KMS-11 (cell line): ENCODE measurements at regions not wholly inside any gene's neighbourhood (a gene's known extent, or its start where the extent isn't known, plus 50 kb on each side); places are given as distances from the start of the nearest gene placed in this dataset.

Source experiments
- H2AFZ ChIP-seq: fragments of 200-600 bp; sonication (generic); 2 replicates; pipeline ENCODE4 v1.6.1; 2016; ENCODE audit warnings: antibody characterized with exemption, mixed run types, low read depth
- H3K27ac ChIP-seq: fragments of 200-600 bp; sonication (generic); 2 replicates; pipeline ENCODE4 v1.6.1; 2016; ENCODE audit warnings: mild to moderate bottlenecking, mixed run types
- H3K27me3 ChIP-seq: fragments of 200-600 bp; sonication (generic); 2 replicates; pipeline ENCODE4 v1.6.1; 2017; ENCODE audit warnings: mild to moderate bottlenecking, low read depth, mixed run types, moderate library complexity; ENCODE audit not compliant: insufficient read depth
- H3K36me3 ChIP-seq: fragments of 200-600 bp; sonication (generic); 2 replicates; pipeline ENCODE4 v1.6.1; 2017; ENCODE audit warnings: mild to moderate bottlenecking, mixed run types; ENCODE audit not compliant: insufficient read depth
- H3K4me1 ChIP-seq: fragments of 200-600 bp; sonication (generic); 2 replicates; pipeline ENCODE4 v1.6.1; 2016; ENCODE audit warnings: mild to moderate bottlenecking, low read depth, mixed run types; ENCODE audit not compliant: poor library complexity, severe bottlenecking
- H3K4me2 ChIP-seq: fragments of 200-600 bp; sonication (generic); 2 replicates; pipeline ENCODE4 v1.7.0; 2016; ENCODE audit warnings: mild to moderate bottlenecking, mixed run types
- H3K4me3 ChIP-seq: fragments of 200-600 bp; sonication (generic); IDR thresholded peaks from 2 replicates; pipeline ENCODE4 v1.6.1; 2017; ENCODE audit warnings: low read depth, low read length, mixed read lengths; ENCODE audit not compliant: insufficient read depth
- H3K79me2 ChIP-seq: fragments of 200-600 bp; sonication (generic); 2 replicates; pipeline ENCODE4 v1.6.1; 2016; ENCODE audit warnings: low read depth, mixed run types; ENCODE audit not compliant: insufficient read depth
- H3K9ac ChIP-seq: fragments of 200-600 bp; sonication (generic); 2 replicates; pipeline ENCODE4 v1.6.1; 2016; ENCODE audit warnings: mild to moderate bottlenecking, mixed run types
- H4K20me1 ChIP-seq: fragments of 200-600 bp; sonication (generic); 2 replicates; pipeline ENCODE4 v1.6.1; 2016; ENCODE audit warnings: mild to moderate bottlenecking, mixed run types; ENCODE audit not compliant: insufficient read depth
- TF ChIP-seq, protein P1 (sequence below): fragments of 200-600 bp; sonication (generic); conservative IDR thresholded peaks from 2 replicates; pipeline ENCODE4 v1.6.1; 2017; ENCODE audit warnings: low read depth, mild to moderate bottlenecking, antibody characterized with exemption, low read length, moderate library complexity, mixed read lengths

DNA sequence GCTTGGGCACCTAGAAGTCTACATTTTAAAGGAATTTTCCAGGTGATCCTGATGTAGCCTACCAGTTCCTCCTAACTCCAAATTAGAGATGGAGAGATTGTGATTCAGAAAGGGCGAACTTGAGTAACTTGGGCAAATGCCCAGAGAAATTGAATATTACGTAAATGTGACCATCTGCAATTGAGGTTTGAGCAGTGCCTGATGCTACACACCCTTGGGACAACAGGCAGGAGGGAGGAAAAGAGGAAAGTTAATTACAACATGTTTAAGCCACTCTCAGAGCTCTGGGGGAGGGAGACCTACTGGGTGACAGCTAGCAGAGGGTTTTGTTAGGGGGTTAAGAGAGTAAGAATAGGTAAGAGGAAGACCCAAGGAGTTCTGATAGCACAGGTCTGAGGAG lies 208.9 kb downstream of the LPIN1 start:
- no peaks in the 10 kb centered on the region for H4K20me1 ChIP-seq
- H3K27ac ChIP-seq: no peak overlapping the region
- no peaks in the 10 kb centered on the region for H3K79me2 ChIP-seq
- no peaks in the 10 kb centered on the region for H3K36me3 ChIP-seq
- H3K27me3 ChIP-seq: no peaks in the 10 kb centered on the region
- H3K4me1 ChIP-seq: no peaks in the 10 kb centered on the region
- TF ChIP-seq, protein P1, sequence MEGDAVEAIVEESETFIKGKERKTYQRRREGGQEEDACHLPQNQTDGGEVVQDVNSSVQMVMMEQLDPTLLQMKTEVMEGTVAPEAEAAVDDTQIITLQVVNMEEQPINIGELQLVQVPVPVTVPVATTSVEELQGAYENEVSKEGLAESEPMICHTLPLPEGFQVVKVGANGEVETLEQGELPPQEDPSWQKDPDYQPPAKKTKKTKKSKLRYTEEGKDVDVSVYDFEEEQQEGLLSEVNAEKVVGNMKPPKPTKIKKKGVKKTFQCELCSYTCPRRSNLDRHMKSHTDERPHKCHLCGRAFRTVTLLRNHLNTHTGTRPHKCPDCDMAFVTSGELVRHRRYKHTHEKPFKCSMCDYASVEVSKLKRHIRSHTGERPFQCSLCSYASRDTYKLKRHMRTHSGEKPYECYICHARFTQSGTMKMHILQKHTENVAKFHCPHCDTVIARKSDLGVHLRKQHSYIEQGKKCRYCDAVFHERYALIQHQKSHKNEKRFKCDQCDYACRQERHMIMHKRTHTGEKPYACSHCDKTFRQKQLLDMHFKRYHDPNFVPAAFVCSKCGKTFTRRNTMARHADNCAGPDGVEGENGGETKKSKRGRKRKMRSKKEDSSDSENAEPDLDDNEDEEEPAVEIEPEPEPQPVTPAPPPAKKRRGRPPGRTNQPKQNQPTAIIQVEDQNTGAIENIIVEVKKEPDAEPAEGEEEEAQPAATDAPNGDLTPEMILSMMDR: no peak
- H3K9ac ChIP-seq: no peak overlapping the region
- no peak overlapping the region for H3K4me3 ChIP-seq
- H3K4me2 ChIP-seq: no peak overlapping the region
- H2AFZ ChIP-seq: no peak overlapping the region

DNA sequence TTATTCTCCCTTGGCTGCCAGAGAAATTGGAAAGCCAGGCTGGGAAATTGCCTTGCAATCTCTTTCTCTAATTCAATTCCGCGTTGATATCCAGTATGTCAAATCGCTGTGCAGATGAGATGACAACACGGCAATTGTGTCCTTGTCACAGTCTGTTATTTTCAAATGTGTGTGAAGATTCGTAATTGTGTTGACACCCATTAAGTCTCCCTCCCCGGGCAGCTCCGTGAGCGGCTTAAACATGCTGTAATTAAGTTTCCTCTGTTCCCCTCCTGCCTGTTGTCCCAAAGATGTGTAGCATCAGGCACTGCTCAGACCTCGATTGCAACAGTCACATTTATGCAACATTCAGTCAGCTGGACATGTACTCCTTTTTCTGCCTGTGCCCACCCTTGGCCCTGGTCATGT lies 209.5 kb downstream of the LPIN1 start:
- TF ChIP-seq, protein P1: no peak
- Histone ChIP-seq H3K79me2 (no peaks in the 10 kb centered on the region), H3K4me2 (no peak overlapping the region), H3K4me1 (no peaks in the 10 kb centered on the region), H2AFZ (no peak overlapping the region), H3K4me3 (no peak overlapping the region), H4K20me1 (no peaks in the 10 kb centered on the region), H3K9ac (no peak overlapping the region), H3K27ac (no peak overlapping the region), H3K36me3 (no peaks in the 10 kb centered on the region), H3K27me3 (no peaks in the 10 kb centered on the region)

DNA sequence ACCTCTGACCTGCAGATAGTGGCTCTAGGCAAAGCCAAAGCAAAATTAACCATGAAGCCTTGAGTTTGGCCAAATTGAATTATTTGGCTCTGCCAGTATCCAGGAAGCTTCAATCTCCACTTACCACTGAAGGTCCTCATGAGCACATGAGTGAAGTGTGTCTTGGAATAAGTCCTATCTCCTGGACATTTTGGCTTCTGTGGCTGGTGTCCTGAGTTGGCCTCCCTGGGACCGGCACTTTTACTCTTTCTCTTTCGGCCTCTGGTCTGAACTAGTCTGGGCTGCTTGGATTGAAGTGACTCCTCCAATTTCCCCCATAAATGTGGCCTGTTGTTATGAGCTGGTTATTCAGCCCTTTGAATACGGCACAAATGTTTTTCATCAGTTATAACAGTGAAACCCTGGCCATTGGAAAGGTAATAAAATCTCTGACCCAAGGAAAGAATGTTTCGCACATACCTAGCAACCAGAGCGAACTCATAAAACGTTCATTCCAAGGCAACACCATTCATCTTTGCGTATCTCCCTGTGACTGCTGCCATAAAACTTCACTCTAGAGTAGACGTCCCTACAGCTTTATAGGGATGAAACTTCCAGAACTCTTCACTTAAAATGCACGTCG lies 216.4 kb downstream of the LPIN1 start:
- Histone ChIP-seq H3K27me3 (no peaks in the 10 kb centered on the region), H3K9ac (no peak overlapping the region), H2AFZ (no peak overlapping the region), H3K36me3 (no peaks in the 10 kb centered on the region), H4K20me1 (no peaks in the 10 kb centered on the region), H3K4me3 (no peak overlapping the region), H3K27ac (no peak overlapping the region), H3K79me2 (no peaks in the 10 kb centered on the region), H3K4me2 (no peak overlapping the region), H3K4me1 (no peaks in the 10 kb centered on the region)
- TF ChIP-seq, protein P1: no peak

DNA sequence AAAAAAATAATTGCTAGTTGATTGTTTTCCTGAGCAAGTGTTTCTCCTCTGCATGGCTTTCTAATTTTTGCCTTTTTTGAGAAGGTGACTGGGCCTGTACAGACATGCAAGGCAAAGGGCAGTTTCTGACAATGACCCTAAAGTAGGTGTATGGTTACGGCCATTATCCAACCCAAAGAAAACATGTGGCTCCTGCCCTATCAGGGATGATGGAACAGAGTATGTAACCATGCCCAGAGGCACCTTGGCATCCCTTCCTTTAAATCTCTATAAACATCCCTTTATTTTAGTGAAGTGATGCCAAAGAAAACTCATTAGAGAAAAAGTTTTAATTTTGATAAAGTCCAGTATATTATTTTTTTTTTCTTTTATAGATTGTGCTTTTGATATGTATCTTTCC lies 217.5 kb downstream of the LPIN1 start:
- TF ChIP-seq, protein P1: no peak
- Histone ChIP-seq H3K79me2 (no peaks in the 10 kb centered on the region), H2AFZ (no peak overlapping the region), H3K4me1 (no peaks in the 10 kb centered on the region), H4K20me1 (no peaks in the 10 kb centered on the region), H3K36me3 (no peaks in the 10 kb centered on the region), H3K27me3 (no peaks in the 10 kb centered on the region), H3K9ac (no peak overlapping the region), H3K4me2 (no peak overlapping the region), H3K27ac (no peak overlapping the region), H3K4me3 (no peak overlapping the region)
